Osteocyte (in vitro differentiated cells): ENCODE measurements at regions not wholly inside any gene's neighbourhood (a gene's known extent, or its start where the extent isn't known, plus 50 kb on each side); places are given as distances from the start of the nearest gene placed in this dataset.

Experiments
- DNase-seq: peaks from one replicate; pipeline ENCODE4 v3.0.0; 2021; ENCODE audit warnings: mixed read lengths; ENCODE audit not compliant: unreplicated experiment; ENCODE audit errors: extremely low spot score
- H3K27ac Mint-ChIP-seq: one replicate; pipeline ENCODE4 v1.8.0; 2021; ENCODE audit warnings: mild to moderate bottlenecking, mixed read lengths; ENCODE audit not compliant: unreplicated experiment
- H3K27me3 Mint-ChIP-seq: one replicate; pipeline ENCODE4 v1.8.0; 2021; ENCODE audit warnings: mixed read lengths; ENCODE audit not compliant: unreplicated experiment
- H3K36me3 Mint-ChIP-seq: one replicate; pipeline ENCODE4 v1.8.0; 2021; ENCODE audit warnings: mixed read lengths; ENCODE audit not compliant: unreplicated experiment
- H3K4me1 Mint-ChIP-seq: one replicate; pipeline ENCODE4 v1.8.0; 2021; ENCODE audit warnings: mixed read lengths; ENCODE audit not compliant: unreplicated experiment
- H3K4me3 Mint-ChIP-seq: one replicate; pipeline ENCODE4 v1.8.0; 2021; ENCODE audit warnings: mild to moderate bottlenecking, moderate library complexity, mixed read lengths; ENCODE audit not compliant: unreplicated experiment
- H3K9me3 Mint-ChIP-seq: one replicate; pipeline ENCODE4 v1.8.0; 2021; ENCODE audit warnings: mixed read lengths; ENCODE audit not compliant: unreplicated experiment
- CTCF ChIP-seq: fragments of 200-600 bp; sonication (generic); IDR thresholded peaks from 2 replicates; pipeline ENCODE4 v1.5.0; 2021; ENCODE audit warnings: antibody characterized with exemption, mild to moderate bottlenecking, moderate library complexity

GRCh38 chr13:22707946-22708345 lies 472.8 kb upstream of the SGCG start:
- no peak overlapping the region for H3K27ac Mint-ChIP-seq
- H3K9me3 Mint-ChIP-seq = peaks cover 14% of the 10 kb centered on the region
- DNase-seq = no peak
- no peaks in the 10 kb centered on the region for H3K27me3 Mint-ChIP-seq
- no peaks in the 10 kb centered on the region for H3K36me3 Mint-ChIP-seq
- H3K4me1 Mint-ChIP-seq = no peaks in the 10 kb centered on the region
- no peak for TF ChIP-seq CTCF
- H3K4me3 Mint-ChIP-seq = no peak overlapping the region

GRCh38 chr13:22717036-22717435 lies 463.7 kb upstream of the SGCG start:
- Mint-ChIP-seq H3K4me3 (no peak overlapping the region), H3K4me1 (no peaks in the 10 kb centered on the region), H3K27ac (no peak overlapping the region), H3K9me3 (peaks cover 13% of the 10 kb centered on the region), H3K27me3 (no peaks in the 10 kb centered on the region), H3K36me3 (no peaks in the 10 kb centered on the region)
- DNase-seq = no peak
- no peak for TF ChIP-seq CTCF

- H3K27ac Mint-ChIP-seq = no peak overlapping the region
- no peak for TF ChIP-seq CTCF
- no peaks in the 10 kb centered on the region for H3K4me1 Mint-ChIP-seq
- no peak for DNase-seq
- H3K4me3 Mint-ChIP-seq = no peak overlapping the region
- no peaks in the 10 kb centered on the region for H3K27me3 Mint-ChIP-seq
- peaks cover 7% of the 10 kb centered on the region for H3K9me3 Mint-ChIP-seq
- no peaks in the 10 kb centered on the region for H3K36me3 Mint-ChIP-seq
These were observed 454.1 kb upstream of the SGCG start for GRCh38 chr13:22726726-22727125.

- DNase-seq = no peak
- H3K4me3 Mint-ChIP-seq = no peak overlapping the region
- no peaks in the 10 kb centered on the region for H3K27me3 Mint-ChIP-seq
- H3K4me1 Mint-ChIP-seq = no peaks in the 10 kb centered on the region
- H3K36me3 Mint-ChIP-seq = no peaks in the 10 kb centered on the region
- no peak for TF ChIP-seq CTCF
- H3K27ac Mint-ChIP-seq = no peak overlapping the region
- peaks cover 8% of the 10 kb centered on the region for H3K9me3 Mint-ChIP-seq
These were observed 445.5 kb upstream of the SGCG start for GRCh38 chr13:22735011-22735995.

GRCh38 chr13:22736084-22736767 lies 444.6 kb upstream of the SGCG start:
- H3K27ac Mint-ChIP-seq = no peak overlapping the region
- no peak overlapping the region for H3K4me3 Mint-ChIP-seq

More at GRCh38 chr13:22736084-22736767, 444.6 kb upstream of the SGCG start:
- TF ChIP-seq CTCF = no peak
- Mint-ChIP-seq H3K36me3 (no peaks in the 10 kb centered on the region), H3K27me3 (no peaks in the 10 kb centered on the region), H3K9me3 (peaks cover 12% of the 10 kb centered on the region), H3K4me1 (no peaks in the 10 kb centered on the region)
- no peak for DNase-seq
